ENCODE measurements at regions not wholly inside any gene's neighbourhood (a gene's known extent, or its start where the extent isn't known, plus 50 kb on each side); places are given as distances from the start of the nearest gene placed in this dataset.
"Not testable (repeated sequence)": the region's sequence is repeated elsewhere in the genome, so short reads cannot be mapped to it uniquely, and the experiment has no call there.

DNA sequence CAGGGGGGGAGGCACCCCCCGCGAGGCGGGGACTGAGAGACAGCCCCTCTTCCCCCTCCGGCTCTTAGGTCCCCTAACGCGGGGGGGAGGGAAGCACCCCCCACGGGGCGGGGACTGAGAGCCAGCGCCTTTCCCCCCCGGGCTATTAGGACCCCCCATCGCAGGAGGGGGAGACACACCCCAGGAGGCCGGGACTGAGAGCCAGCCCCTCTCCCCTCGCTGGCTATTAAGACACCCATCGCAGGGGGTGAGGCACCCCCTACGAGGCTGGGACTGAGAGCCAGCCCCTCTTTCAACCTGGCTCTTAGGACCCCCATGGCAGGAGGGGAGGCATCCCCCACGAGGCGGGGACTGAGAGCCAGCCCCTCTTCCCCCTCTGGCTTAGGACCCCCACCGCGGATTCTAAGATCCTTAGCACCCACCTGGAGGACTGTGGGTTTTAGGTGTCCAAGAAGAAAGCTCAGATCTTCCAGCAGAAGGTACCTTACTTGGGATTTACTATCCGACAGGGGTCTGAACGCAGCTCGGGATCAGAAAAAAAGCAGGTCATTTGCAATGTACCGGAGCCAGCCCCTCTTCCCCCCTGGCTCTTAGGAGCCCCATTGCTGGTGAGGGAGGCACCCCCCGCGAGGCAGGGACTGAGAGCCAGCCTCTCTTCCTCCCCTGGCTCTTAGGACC is 197.8 kb upstream of the PZP start:
- DNase-seq (ENCODE audit: extremely low read depth, low read depth), result no peak
- TF ChIP-seq, protein P1, sequence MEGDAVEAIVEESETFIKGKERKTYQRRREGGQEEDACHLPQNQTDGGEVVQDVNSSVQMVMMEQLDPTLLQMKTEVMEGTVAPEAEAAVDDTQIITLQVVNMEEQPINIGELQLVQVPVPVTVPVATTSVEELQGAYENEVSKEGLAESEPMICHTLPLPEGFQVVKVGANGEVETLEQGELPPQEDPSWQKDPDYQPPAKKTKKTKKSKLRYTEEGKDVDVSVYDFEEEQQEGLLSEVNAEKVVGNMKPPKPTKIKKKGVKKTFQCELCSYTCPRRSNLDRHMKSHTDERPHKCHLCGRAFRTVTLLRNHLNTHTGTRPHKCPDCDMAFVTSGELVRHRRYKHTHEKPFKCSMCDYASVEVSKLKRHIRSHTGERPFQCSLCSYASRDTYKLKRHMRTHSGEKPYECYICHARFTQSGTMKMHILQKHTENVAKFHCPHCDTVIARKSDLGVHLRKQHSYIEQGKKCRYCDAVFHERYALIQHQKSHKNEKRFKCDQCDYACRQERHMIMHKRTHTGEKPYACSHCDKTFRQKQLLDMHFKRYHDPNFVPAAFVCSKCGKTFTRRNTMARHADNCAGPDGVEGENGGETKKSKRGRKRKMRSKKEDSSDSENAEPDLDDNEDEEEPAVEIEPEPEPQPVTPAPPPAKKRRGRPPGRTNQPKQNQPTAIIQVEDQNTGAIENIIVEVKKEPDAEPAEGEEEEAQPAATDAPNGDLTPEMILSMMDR (IDR thresholded peaks at IDR 0.05; ENCODE audit: low read depth, low read length), result no peak

DNA sequence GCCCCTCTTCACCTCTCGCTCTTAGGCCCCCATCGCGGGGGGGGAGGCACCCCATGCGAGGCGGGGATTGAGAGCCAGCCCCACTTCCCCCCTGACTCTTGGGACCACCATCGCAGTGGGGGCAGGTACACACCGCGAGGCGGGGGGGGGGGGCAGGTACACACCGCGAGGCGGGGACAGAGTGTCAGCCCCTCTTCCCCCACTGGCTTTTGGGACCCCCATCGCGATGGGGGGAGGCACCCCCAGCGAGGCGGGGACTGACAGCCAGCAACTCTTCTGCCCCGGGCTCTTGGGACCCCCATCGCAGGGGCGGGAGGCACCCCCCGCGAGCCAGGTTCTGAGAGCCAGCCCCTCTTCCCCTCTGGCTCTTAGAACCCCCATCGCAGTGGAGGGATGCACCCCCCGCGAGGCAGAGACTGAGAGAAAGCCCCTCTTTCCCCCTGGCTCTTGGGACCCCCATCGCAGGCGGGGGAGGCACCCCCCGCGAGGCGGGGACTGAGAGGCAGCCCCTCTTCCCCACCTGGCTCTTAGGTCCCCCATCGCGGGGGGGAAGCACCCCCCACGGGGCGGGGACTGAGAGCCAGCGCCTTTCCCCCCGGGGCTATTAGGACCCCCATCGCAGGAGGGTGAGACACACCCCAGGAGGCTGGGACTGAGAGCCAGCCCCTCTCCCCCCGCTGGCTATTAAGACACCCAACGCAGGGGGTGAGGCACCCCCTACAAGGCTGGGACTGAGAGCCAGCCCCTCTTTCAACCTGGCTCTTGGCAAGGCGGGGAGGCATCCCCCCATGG is 196.5 kb upstream of the PZP start:
- DNase-seq (ENCODE audit: extremely low read depth, low read depth), result no peak
- TF ChIP-seq, protein P1 (IDR thresholded peaks at IDR 0.05; ENCODE audit: low read depth, low read length), result no peak

DNA sequence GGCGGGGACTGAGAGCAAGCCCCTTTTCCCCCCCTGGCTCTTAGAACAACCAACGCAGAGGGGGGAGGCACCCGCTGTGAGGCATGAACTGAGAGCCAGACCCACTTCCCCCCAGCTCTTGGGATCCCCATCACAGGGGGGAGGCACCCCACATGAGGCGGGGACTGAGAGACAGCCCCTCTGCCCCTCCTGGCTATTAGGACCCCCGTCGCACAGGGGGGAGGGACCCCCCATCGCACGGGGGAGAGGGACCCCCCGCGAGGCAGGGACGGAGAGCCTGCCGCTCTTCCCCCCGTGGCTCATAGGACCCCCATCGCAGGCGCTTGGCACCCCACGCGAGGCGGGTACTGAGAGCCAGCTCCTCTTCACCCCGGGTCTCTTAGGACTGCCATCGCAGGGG is 195.8 kb upstream of the PZP start:
- no peak for DNase-seq (ENCODE audit: extremely low read depth, low read depth)
- TF ChIP-seq, protein P1 (IDR thresholded peaks at IDR 0.05; ENCODE audit: low read depth, low read length), result no peak

DNA sequence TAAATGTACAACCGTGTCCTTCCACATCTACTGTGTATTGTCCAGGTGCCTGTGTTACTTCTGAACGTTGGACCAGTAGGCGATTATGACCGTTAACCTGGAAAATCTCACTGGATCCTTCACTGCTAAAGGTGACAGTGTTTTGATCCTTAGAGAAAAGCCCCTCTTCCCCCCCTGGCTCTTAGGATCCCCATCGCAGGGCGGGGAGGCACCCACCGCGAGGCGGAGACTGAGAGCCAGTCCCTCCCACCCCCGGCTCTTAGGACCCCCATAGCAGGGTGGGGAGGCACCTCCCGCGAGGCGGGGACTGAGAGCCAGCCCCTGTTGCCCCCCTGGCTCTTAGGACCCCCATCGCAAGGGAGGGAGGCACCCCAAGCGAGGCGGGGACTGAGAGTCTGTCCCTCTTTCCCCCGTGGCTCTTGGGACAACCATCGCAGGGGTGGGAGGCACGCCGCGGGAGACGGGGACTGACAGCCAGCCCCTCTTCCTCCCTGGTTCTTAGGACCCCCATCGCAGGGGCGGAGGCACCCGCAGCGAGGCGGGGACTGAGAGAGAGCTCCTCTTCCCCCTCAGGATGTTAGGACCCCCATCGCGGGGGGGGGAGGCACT is 194.3 kb upstream of the PZP start:
- DNase-seq (ENCODE audit: extremely low read depth, low read depth), result not testable (repeated sequence)

DNA sequence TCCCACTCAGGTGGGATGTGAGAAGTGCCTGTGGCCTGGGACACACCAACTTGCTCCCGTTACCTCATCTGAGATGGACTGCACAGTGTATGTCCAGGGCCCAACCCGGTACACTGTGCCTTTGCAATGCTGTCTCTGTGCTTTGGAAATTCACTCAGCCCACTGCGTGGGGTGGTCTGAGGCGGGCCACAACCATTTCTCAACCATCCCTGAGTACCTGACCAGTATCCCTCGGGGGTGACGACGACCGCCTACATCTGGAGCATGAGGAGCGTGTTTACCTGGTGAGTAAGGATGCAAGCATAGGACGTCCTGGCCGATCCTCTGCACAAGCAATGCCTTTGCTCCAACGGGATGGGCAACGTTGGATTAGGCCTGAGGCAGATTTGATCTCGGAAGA is 188.2 kb upstream of the PZP start:
- DNase-seq (ENCODE audit: extremely low read depth, low read depth), result not testable (repeated sequence)

DNA sequence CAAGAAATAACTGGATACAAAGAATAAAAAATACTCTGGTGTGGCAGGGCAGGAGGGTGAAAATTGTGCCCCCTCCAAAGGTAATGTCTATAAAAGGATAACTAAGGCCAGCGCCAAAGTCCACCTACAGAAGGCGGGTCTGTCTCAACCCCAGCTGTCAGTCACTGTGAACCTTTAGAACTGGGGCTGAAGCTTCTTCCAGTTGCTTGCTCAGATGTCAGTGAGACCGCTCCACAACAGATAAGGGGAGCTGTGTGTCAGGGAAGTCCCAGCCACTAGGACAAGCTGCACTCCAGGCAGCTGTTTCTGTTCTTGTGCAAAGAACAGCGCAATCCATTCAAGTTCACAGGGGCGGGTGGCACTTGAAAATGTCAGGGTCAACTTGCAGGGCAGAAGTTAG is 187.0 kb upstream of the PZP start:
- not testable (repeated sequence) for DNase-seq (ENCODE audit: extremely low read depth, low read depth)

DNA sequence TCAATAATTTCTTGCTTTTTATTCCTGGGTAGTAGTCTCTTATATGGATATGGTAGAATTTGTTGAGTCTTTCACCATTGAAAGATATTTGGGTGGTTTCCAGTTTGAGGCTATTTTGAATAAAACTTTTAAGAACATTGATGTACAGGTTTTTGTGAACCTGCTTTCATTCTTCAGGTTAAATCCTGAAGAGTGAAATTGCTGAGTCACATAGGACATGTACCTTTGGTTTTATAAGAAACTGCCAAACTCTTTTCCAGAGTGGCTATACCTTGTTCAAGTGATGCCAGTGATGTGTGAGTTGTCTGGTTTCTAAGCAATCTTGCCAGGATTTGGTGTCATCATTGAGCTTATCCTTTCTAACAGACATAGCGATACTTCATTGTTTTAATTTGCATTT is 184.6 kb upstream of the PZP start:
- DNase-seq (ENCODE audit: extremely low read depth, low read depth), result no peak
- TF ChIP-seq, protein P1 (IDR thresholded peaks at IDR 0.05; ENCODE audit: low read depth, low read length), result no peak

DNA sequence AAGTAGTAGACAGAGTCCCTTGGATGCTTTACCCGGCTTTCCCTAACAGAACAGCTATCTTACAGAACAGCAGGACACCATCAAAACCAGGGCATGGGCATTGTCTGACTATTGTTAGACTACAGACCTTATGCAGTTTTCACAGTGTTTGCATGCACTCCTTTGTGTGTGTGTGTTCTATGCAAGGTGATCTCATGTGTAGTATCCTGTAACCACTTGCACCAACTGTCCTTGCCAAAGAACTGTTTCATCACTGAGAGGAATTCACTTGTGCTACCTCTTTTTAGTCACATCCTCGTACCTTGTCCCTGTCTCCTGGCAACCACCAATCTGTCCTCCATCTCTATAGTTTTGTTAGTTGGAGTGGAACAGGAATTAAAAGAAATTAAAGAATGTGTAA is 183.6 kb upstream of the PZP start:
- TF ChIP-seq, protein P1 (IDR thresholded peaks at IDR 0.05; ENCODE audit: low read depth, low read length), result no peak
- no peak for DNase-seq (ENCODE audit: extremely low read depth, low read depth)

DNA sequence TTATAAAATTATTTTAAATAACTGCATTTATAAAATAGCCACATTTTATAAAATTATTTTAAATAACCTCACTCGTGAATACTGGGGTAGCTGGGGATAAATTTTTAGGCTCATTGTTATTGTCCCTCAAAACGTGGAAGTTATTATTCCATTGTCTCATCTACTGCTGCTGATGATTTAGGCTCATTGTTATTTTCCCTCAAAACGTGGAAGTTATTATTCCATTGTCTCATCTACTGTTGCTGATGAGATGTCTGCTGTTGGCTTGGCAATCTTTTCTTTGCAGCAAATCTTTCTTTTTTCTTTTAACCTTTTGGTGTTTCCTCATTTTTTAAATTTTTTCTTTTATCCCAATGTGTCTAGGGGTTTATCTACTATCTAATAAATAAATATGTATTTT is 182.6 kb upstream of the PZP start:
- TF ChIP-seq, protein P1 (IDR thresholded peaks at IDR 0.05; ENCODE audit: low read depth, low read length), result no peak
- DNase-seq (ENCODE audit: extremely low read depth, low read depth), result no peak
